Heart left ventricle (tissue), 16 donors: ENCODE measurements at regions not wholly inside any gene's neighbourhood (a gene's known extent, or its start where the extent isn't known, plus 50 kb on each side); places are given as distances from the start of the nearest gene placed in this dataset.

Experiments
- ATAC-seq, 4 donors: fragments of 200-7000 bp; cut with Tn5 transposase; one replicate each; pipeline ENCODE4 v1.9.1; 2020 to 2022; ENCODE audit warnings: moderate library complexity in 4 of 4, mild to moderate bottlenecking in 3 of 4, moderate number of reproducible peaks in 1 of 4
- DNase-seq, 5 donors: peaks; one replicate each; pipeline ENCODE4 v3.0.0-alpha.2; 2020
- H3K27ac ChIP-seq, 12 donors: fragments of 200-600 bp; sonication (generic) in 4 of 12; one replicate each; pipeline versions ENCODE4 v1.5.0 to v1.8.0; 2016 to 2022; ENCODE audit warnings: mild to moderate bottlenecking in 2 of 12
- H3K27me3 ChIP-seq, 9 donors: fragments of 200-600 bp; sonication (generic) in 2 of 9; one replicate each; pipeline versions ENCODE4 v1.5.1 to v1.8.0; 2016 to 2022; ENCODE audit warnings: mild to moderate bottlenecking in 3 of 9
- H3K36me3 ChIP-seq, 9 donors: fragments of 200-600 bp; sonication (generic) in 2 of 9; one replicate each; pipeline versions ENCODE4 v1.5.0 to v1.8.0; 2018 to 2022; ENCODE audit warnings: mild to moderate bottlenecking in 2 of 9
- H3K4me1 ChIP-seq, 12 donors: fragments of 200-600 bp; sonication (generic) in 4 of 12; one replicate each; pipeline versions ENCODE4 v1.5.0 to v1.8.0; 2016 to 2022; ENCODE audit warnings: mild to moderate bottlenecking in 3 of 12
- H3K4me3 ChIP-seq, 12 donors: fragments of 200-600 bp; sonication (generic) in 4 of 12; one replicate each; pipeline versions ENCODE4 v1.5.0 to v1.8.0; 2017 to 2022; ENCODE audit warnings: mild to moderate bottlenecking in 9 of 12, moderate library complexity in 4 of 12
- H3K9me3 ChIP-seq, 12 donors: fragments of 200-600 bp; sonication (generic) in 4 of 12; one replicate each; pipeline versions ENCODE4 v1.5.0 to v1.8.0; 2016 to 2022; ENCODE audit warnings: mild to moderate bottlenecking in 1 of 12
- CTCF ChIP-seq, 12 donors: fragments of 200-600 bp; sonication (generic) in 4 of 12; IDR thresholded peaks; one replicate each; pipeline versions ENCODE4 v1.5.0 to v1.8.0; 2018 to 2022; ENCODE audit warnings: antibody characterized with exemption in 12 of 12, mild to moderate bottlenecking in 5 of 12
- POLR2A ChIP-seq, 2 donors: fragments of 450-650 bp; IDR thresholded peaks; one replicate each; pipeline ENCODE4 v1.6.1; 2017; ENCODE audit warnings: antibody characterized with exemption in 2 of 2, mild to moderate bottlenecking in 2 of 2, moderate library complexity in 2 of 2
- WGBS, 4 donors: extraction: QIAGEN DNeasy Blood & Tissue Kit in 2 of 4; methylation state at CpG; one replicate each; pipeline versions ENCODE4 v1.1.5 to v1.1.7; 2013 to 2018; 5-methylcytosine and 5-hydroxymethylcytosine counted together
- intact Hi-C, 10 donors: fragments of 100-400 bp; cut with DNase I; formaldehyde crosslinking; loops; one replicate each; pipeline versions ENCODE4 v1.11.1 to v1.14.2; 2022
- donor health status: ischemic (EF 13 %, LVEDD 7.1; RV severe dilation, severe dysfunction).
- donor health status: healthy with polysubstance abuse.
- donor health status: DM: no; HTN: yes; CAD: no.
- donor health status: DM: no; HTN: no; CAD: no.
- donor health status: ischemic (EF 25% LVEDD 6.9; RV normal size, moderate dysfunction).
- donor health status: ischemic (EF 25% LVEDD 5.7; RV mildly dilated, moderate dysfunction).
- donor health status: healthy.
- donor health status: DM: yes; HTN: yes; CAD: no.
- donor health status: ischemic (EF 35%, LVEDD 5.7; RV mildly dilated, moderate dysfunction).
- donor health status: nonischemic (EF 11% LVEDD 7.7; RV severe dilation, severe dysfunction).
- donor health status: DM: yes; HTN: yes; CAD: no.
- donor health status: PGD.
- donor health status: ischemic (EF 29% LVEDD 5.4; RV normal size, mild dysfunction).
- donor health status: nonischemic (EF 23%, LVEDD 6.1; RV moderate dilation, normal function).

- Histone ChIP-seq H3K4me3 (no peak overlapping the region), H3K36me3 (no peaks in the 10 kb centered on the region), H3K9me3 (peaks cover 0 to 10% (median 0%) of the 10 kb centered on the region in 12 donors), H3K27ac (peak overlapping the region in 1 of 12 donors; percentile 41), H3K4me1 (no peaks in the 10 kb centered on the region), H3K27me3 (no peaks in the 10 kb centered on the region)
- ATAC-seq (peak in 2 of 4 donors; percentile 37 to 69), DNase-seq (no peak)
- TF ChIP-seq CTCF (IDR thresholded peaks at IDR 0.05) (no peak), POLR2A (IDR thresholded peaks at IDR 0.05) (no peak)
- WGBS, 4 donors, result 19 to 46% (median 36%) methylated on average over 2 of the region's 2 CpGs
- intact Hi-C loops, result no loop called here
These were observed 509.8 kb downstream of the CENPC start for GRCh38 chr4:67035501-67035900.

- ATAC-seq, result no peak
- no peak for DNase-seq
- Histone ChIP-seq H3K27ac (no peak overlapping the region), H3K9me3 (peaks cover 0 to 8% (median 0%) of the 10 kb centered on the region in 12 donors), H3K27me3 (no peaks in the 10 kb centered on the region), H3K4me3 (no peak overlapping the region), H3K4me1 (no peaks in the 10 kb centered on the region), H3K36me3 (no peaks in the 10 kb centered on the region)
- intact Hi-C loops, result no loop called here
- no peak for TF ChIP-seq CTCF (IDR thresholded peaks at IDR 0.05)
- TF ChIP-seq POLR2A (IDR thresholded peaks at IDR 0.05), result no peak
These were observed 514.7 kb downstream of the CENPC start for GRCh38 chr4:67030636-67031035.

GRCh38 chr4:67020438-67020797 is 524.9 kb downstream of the CENPC start:
- Histone ChIP-seq H3K4me1 (no peaks in the 10 kb centered on the region), H3K9me3 (peaks cover 0 to 23% (median 9%) of the 10 kb centered on the region in 12 donors), H3K27me3 (no peaks in the 10 kb centered on the region), H3K27ac (peak overlapping the region in 4 of 12 donors; percentile 2 to 50 (median 16)), H3K36me3 (no peaks in the 10 kb centered on the region), H3K4me3 (no peak overlapping the region)
- intact Hi-C loops, result no loop called here
- 56 to 88% (median 73%) methylated on average over 1 of the region's 1 CpG for WGBS, 4 donors
- TF ChIP-seq CTCF (IDR thresholded peaks at IDR 0.05), result no peak
- TF ChIP-seq POLR2A (IDR thresholded peaks at IDR 0.05), result no peak
- no peak for DNase-seq
- peak in 1 of 4 donors; percentile 58 for ATAC-seq

GRCh38 chr4:67019686-67020437 is 525.4 kb downstream of the CENPC start:
- Histone ChIP-seq H3K36me3 (no peaks in the 10 kb centered on the region), H3K4me1 (no peaks in the 10 kb centered on the region), H3K27ac (peak overlapping the region in 4 of 12 donors; percentile 7 to 50 (median 36)), H3K9me3 (peaks cover 0 to 26% (median 9%) of the 10 kb centered on the region in 12 donors), H3K27me3 (no peaks in the 10 kb centered on the region), H3K4me3 (no peak overlapping the region)
- 59 to 66% (median 65%) methylated on average over 3 of the region's 3 CpGs for WGBS, 4 donors
- TF ChIP-seq CTCF (IDR thresholded peaks at IDR 0.05) (no peak), POLR2A (IDR thresholded peaks at IDR 0.05) (no peak)
- peak in 2 of 4 donors; percentile 46 to 59 for ATAC-seq
- intact Hi-C loops, result no loop called here
- DNase-seq, result peak in 2 of 5 donors; percentile 10 to 26
